ENCODE measurements at regions not wholly inside any gene's neighbourhood (a gene's known extent, or its start where the extent isn't known, plus 50 kb on each side); places are given as distances from the start of the nearest gene placed in this dataset.

GRCh38 chr2:2507417-2507997 is 176.4 kb upstream of the MYT1L start:
- no peak for TF ChIP-seq CTCF (IDR thresholded peaks at IDR 0.05)
- no peak for TF ChIP-seq POLR2A (IDR thresholded peaks at IDR 0.05)
- no peak for TF ChIP-seq POLR2AphosphoS5 (IDR thresholded peaks at IDR 0.05)
